ENCODE measurements at regions not wholly inside any gene's neighbourhood (a gene's known extent, or its start where the extent isn't known, plus 50 kb on each side); places are given as distances from the start of the nearest gene placed in this dataset.

GRCh38 chr15:92846741-92847140 lies 53.4 kb upstream of the CHD2 start:
- no peak for DNase-seq (ENCODE audit: low spot score)
- no peaks in the 10 kb centered on the region for H3K36me3 ChIP-seq (ENCODE audit: insufficient read depth)
- no peak overlapping the region for H3K4me2 ChIP-seq
- no peak overlapping the region for H2AFZ ChIP-seq
- Mint-ChIP-seq H3K4me1 (peaks cover 6% of the 10 kb centered on the region; the same call in 2 of the 3 replicates), H3K36me3 (ENCODE audit: low read depth) (peaks cover 5% of the 10 kb centered on the region; the same call in 1 of the 3 replicates), H3K27me3 (ENCODE audit: insufficient read depth, low read depth, poor library complexity) (peaks cover 13% of the 10 kb centered on the region), H3K4me3 (no peak overlapping the region), H3K27ac (no peak overlapping the region), H3K9me3 (peaks cover 8% of the 10 kb centered on the region; the same call in 1 of the 3 replicates)
- no peak for ATAC-seq
- H3K4me1 ChIP-seq (ENCODE audit: insufficient read depth) = peaks cover 6% of the 10 kb centered on the region; the same call in 1 of the 2 replicates
- no peaks in the 10 kb centered on the region for H3K79me2 ChIP-seq (replicated peaks; ENCODE audit: insufficient read depth)
- H3F3A ChIP-seq (replicated peaks; ENCODE audit: low read depth) = no peaks in the 10 kb centered on the region
- H4K20me1 ChIP-seq (replicated peaks; ENCODE audit: insufficient read depth) = no peaks in the 10 kb centered on the region
- no peak overlapping the region for H3K4me3 ChIP-seq
- H3K9me2 ChIP-seq (ENCODE audit: insufficient read depth) = no peaks in the 10 kb centered on the region
- H3K27me3 ChIP-seq (ENCODE audit: insufficient read depth) = no peaks in the 10 kb centered on the region
- TF ChIP-seq, protein P1, sequence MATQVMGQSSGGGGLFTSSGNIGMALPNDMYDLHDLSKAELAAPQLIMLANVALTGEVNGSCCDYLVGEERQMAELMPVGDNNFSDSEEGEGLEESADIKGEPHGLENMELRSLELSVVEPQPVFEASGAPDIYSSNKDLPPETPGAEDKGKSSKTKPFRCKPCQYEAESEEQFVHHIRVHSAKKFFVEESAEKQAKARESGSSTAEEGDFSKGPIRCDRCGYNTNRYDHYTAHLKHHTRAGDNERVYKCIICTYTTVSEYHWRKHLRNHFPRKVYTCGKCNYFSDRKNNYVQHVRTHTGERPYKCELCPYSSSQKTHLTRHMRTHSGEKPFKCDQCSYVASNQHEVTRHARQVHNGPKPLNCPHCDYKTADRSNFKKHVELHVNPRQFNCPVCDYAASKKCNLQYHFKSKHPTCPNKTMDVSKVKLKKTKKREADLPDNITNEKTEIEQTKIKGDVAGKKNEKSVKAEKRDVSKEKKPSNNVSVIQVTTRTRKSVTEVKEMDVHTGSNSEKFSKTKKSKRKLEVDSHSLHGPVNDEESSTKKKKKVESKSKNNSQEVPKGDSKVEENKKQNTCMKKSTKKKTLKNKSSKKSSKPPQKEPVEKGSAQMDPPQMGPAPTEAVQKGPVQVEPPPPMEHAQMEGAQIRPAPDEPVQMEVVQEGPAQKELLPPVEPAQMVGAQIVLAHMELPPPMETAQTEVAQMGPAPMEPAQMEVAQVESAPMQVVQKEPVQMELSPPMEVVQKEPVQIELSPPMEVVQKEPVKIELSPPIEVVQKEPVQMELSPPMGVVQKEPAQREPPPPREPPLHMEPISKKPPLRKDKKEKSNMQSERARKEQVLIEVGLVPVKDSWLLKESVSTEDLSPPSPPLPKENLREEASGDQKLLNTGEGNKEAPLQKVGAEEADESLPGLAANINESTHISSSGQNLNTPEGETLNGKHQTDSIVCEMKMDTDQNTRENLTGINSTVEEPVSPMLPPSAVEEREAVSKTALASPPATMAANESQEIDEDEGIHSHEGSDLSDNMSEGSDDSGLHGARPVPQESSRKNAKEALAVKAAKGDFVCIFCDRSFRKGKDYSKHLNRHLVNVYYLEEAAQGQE (IDR thresholded peaks at IDR 0.05; ENCODE audit: unreplicated experiment) = no peak
- TF ChIP-seq, protein P2, sequence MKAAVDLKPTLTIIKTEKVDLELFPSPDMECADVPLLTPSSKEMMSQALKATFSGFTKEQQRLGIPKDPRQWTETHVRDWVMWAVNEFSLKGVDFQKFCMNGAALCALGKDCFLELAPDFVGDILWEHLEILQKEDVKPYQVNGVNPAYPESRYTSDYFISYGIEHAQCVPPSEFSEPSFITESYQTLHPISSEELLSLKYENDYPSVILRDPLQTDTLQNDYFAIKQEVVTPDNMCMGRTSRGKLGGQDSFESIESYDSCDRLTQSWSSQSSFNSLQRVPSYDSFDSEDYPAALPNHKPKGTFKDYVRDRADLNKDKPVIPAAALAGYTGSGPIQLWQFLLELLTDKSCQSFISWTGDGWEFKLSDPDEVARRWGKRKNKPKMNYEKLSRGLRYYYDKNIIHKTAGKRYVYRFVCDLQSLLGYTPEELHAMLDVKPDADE (IDR thresholded peaks at IDR 0.05) = no peak
- TF ChIP-seq STAT1 (IDR thresholded peaks at IDR 0.05; ENCODE audit: unreplicated experiment) (no peak), NANOG (IDR thresholded peaks at IDR 0.05; ENCODE audit: borderline replicate concordance) (no peak), EZH2phosphoT487 (IDR thresholded peaks at IDR 0.05; ENCODE audit: unreplicated experiment) (no peak), CREB1 (CRISPR knock-in tag; IDR thresholded peaks at IDR 0.05; ENCODE audit: low read depth) (no peak), ZNF462 (CRISPR knock-in tag; IDR thresholded peaks at IDR 0.05) (no peak), CTCF (conservative IDR thresholded peaks at IDR 0.05; ENCODE audit: low read depth in 2 of 2) (no peak), EZH2 (IDR thresholded peaks at IDR 0.05; ENCODE audit: low read depth, unreplicated experiment) (no peak), ZNF331 (CRISPR knock-in tag; IDR thresholded peaks at IDR 0.05; ENCODE audit: low read depth) (no peak), ZNF114 (CRISPR knock-in tag; IDR thresholded peaks at IDR 0.05) (no peak), POLR2AphosphoS5 (IDR thresholded peaks at IDR 0.05; ENCODE audit: low read depth) (no peak), JUNB (IDR thresholded peaks at IDR 0.05; ENCODE audit: unreplicated experiment) (no peak)
- H3K27ac ChIP-seq (ENCODE audit: low read depth) = no peak overlapping the region

Data from GM23338 (cell line).